Activated CD4-positive, alpha-beta T cell treated with anti-CD3 and anti-CD28 coated beads for 36 hours (primary cell): ENCODE measurements at regions not wholly inside any gene's neighbourhood (a gene's known extent, or its start where the extent isn't known, plus 50 kb on each side); places are given as distances from the start of the nearest gene placed in this dataset.

ENCODE experiments used
- ATAC-seq: fragments of 200-7000 bp; cut with Tn5 transposase; one replicate; pipeline ENCODE4 v1.10.0; 2021; ENCODE audit warnings: mild to moderate bottlenecking, moderate library complexity
- CTCF ChIA-PET: fragments of 350-600 bp; sonication (Branson Sonifier 250); formaldehyde crosslinking; loops from one replicate; lab custom pipeline; 2021; ENCODE audit warnings: antibody characterized with exemption; lab: Charles Lee
- POLR2A ChIA-PET: fragments of 350-600 bp; sonication (Branson Sonifier 250); formaldehyde crosslinking; loops from one replicate; lab custom pipeline; 2021; ENCODE audit warnings: antibody characterized with exemption, inconsistent platforms; lab: Charles Lee
- DNase-seq: peaks from one replicate; pipeline ENCODE4 v3.0.0-alpha.2; 2020
- H3K27ac Mint-ChIP-seq: one replicate; pipeline ENCODE4 v1.8.0; 2021; ENCODE audit warnings: mixed read lengths
- H3K27me3 Mint-ChIP-seq: one replicate; pipeline ENCODE4 v1.8.0; 2021; ENCODE audit warnings: mixed read lengths
- H3K36me3 Mint-ChIP-seq: one replicate; pipeline ENCODE4 v1.8.0; 2021; ENCODE audit warnings: low read depth, mixed read lengths
- H3K4me1 Mint-ChIP-seq: one replicate; pipeline ENCODE4 v1.8.0; 2021; ENCODE audit warnings: mixed read lengths
- H3K4me3 Mint-ChIP-seq: one replicate; pipeline ENCODE4 v1.8.0; 2021; ENCODE audit warnings: mild to moderate bottlenecking, moderate library complexity, mixed read lengths
- H3K9me3 Mint-ChIP-seq: one replicate; pipeline ENCODE4 v1.8.0; 2021; ENCODE audit warnings: low read depth, mixed read lengths
- intact Hi-C, 2 experiments: fragments of 100-400 bp; cut with DNase I in 1 of 2; cut with micrococcal nuclease in 1 of 2; formaldehyde crosslinking; loops; one replicate each; pipeline versions ENCODE4 v1.14.2 to v1.15.1; 2022 to 2024; cut with DNase I, micrococcal nuclease

DNA sequence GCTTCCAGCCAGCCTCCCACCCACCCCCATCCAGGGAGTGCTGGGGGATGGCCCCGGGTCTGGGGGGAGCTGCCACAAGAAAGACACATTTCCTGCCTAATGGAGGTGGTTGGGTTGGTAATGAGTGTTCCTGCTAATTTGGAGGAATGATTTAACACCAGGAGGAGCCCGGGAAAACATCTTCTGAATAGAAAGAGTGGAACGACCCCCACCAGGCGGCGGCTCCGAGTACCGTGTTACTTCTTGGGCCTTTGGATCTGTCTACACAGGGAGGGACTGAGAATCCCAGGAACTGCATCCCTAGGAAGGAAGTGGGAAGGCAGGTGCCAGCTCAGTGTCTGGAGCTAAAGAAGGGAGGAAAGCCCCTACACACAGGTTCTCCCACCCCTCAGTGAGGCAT is 64.6 kb downstream of the TSPAN17 start:
- intact Hi-C loops, result no loop called here
- peaks cover 3% of the 10 kb centered on the region for H3K36me3 Mint-ChIP-seq
- H3K27me3 Mint-ChIP-seq, result peaks cover 28% of the 10 kb centered on the region
- CTCF ChIA-PET, result interaction anchor here (0.5 kb wide), 1 partner anchor 182 kb away, joined by 4 read pairs; no protein-coding TSS in a partner anchor
- no peak for DNase-seq
- no peaks in the 10 kb centered on the region for H3K9me3 Mint-ChIP-seq
- no peak overlapping the region for H3K4me3 Mint-ChIP-seq
- POLR2A ChIA-PET, result no interaction called here
- H3K4me1 Mint-ChIP-seq, result peaks cover 4% of the 10 kb centered on the region
- H3K27ac Mint-ChIP-seq, result no peak overlapping the region
- no peak for ATAC-seq

DNA sequence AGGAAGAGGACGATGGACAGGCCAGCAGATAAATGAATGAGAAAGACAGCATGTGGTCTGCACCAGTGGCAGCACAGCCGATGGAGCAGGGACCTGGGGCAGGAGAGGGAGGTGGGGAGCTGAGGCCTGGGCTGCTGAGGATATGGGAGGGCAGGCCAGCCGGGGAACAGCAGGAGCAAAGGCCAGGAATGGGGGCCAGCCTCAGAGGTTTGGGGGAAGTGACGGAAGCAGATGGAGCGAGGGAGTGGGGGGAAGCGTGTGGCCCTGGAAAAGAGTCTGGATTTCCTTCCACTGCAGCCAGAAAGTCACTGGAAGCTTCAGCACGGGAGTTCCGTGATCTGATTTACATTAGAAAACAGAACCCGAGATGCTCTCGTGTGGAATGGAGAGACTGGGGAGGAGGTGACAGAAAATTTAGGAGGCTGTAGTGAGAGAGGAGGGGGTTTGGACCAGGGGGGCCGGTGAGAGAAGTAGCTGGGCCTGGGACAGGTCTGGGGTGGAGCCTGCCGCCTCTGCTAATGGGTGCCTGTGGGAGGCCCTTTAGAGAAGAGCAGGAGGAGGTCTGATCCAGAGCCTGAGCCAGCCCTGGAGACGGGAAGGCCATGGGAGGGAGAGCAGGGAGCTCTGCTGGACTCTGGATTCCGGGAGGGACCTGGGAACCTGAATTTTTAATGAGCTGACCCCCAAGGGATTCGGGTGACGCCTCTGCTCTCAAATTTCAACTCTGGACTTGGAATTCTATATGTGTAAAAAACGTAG is 65.4 kb downstream of the TSPAN17 start:
- ATAC-seq (no peak), DNase-seq (no peak)
- Mint-ChIP-seq H3K36me3 (peaks cover 3% of the 10 kb centered on the region), H3K27ac (no peak overlapping the region), H3K27me3 (peaks cover 30% of the 10 kb centered on the region), H3K9me3 (no peaks in the 10 kb centered on the region), H3K4me3 (no peak overlapping the region), H3K4me1 (peaks cover 4% of the 10 kb centered on the region)
- CTCF ChIA-PET, result no interaction called here
- POLR2A ChIA-PET, result no interaction called here
- intact Hi-C loops, result no loop called here

DNA sequence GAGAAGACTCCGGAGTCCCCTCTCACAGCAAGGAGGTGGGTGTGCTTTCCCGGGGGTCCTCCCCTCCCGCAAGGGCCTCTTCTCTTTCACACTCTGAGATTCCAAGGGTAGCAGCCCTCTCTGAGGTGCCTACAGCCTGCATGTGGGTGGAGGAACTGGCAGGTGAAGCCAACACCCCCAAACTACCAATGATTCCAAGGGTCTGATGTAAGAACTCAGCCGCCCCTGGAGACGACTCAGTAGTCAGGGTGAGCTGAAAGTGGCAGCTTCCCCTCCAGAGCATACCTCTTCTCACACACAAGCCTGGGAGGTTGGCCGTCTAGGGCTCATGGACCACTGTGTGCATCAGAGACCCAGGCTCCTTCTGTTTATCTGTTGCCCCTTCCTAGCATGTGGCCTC is 66.1 kb downstream of the TSPAN17 start:
- ChIA-PET POLR2A (no interaction called here), CTCF (no interaction called here)
- no peak overlapping the region for H3K4me3 Mint-ChIP-seq
- ATAC-seq (no peak), DNase-seq (no peak)
- intact Hi-C loops, result no loop called here
- peaks cover 4% of the 10 kb centered on the region for H3K4me1 Mint-ChIP-seq
- H3K27me3 Mint-ChIP-seq, result peaks cover 30% of the 10 kb centered on the region
- H3K27ac Mint-ChIP-seq, result no peak overlapping the region
- H3K36me3 Mint-ChIP-seq, result peaks cover 3% of the 10 kb centered on the region
- no peaks in the 10 kb centered on the region for H3K9me3 Mint-ChIP-seq

DNA sequence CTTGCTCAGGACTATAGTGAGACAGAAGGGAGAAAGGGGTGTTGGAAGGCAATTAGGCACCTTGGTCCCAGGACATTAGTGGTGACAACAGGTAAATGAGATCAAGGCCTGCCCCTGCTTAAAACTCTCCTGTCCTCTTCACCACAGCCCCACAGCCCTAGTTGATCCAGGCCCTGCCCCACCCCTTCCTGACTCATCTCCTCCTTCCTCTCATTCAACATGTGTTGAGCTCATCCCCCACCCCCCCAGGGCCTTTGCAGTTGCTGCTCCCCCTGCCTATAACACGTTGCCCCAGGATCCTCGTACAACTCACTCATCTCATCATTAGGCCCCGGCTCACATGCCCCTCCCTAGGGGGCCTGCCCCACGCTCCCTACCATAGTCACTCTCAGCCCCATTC is 66.8 kb downstream of the TSPAN17 start:
- peak; percentile 33 for DNase-seq

DNA sequence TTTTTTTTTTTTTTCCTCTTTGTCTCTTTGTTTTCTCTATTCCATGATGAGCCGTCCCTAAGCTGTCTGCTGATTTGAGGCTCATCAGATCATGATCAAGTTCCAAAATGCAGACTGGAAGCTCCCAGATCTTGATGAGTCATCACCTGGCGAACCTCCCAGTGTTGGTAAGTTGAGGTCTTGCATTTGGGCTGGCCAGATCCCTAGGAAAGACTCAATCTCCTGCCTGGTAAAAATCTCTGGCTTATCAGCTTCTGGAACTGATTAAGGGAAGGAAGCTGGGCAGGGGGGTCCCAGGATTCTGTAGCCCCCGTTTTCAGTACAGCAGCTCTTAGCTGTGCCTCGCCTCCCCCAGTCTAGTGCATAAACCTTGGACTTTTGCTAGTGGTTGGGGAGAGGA is 69.0 kb downstream of the TSPAN17 start:
- ChIA-PET CTCF (interaction anchor here (1.1 to 1.3 kb wide), 3 partner anchors 28 to 103 kb away, joined by 3 to 5 read pairs (median 3); no protein-coding TSS in a partner anchor), POLR2A (no interaction called here)
- Mint-ChIP-seq H3K27me3 (peaks cover 34% of the 10 kb centered on the region), H3K36me3 (peaks cover 3% of the 10 kb centered on the region), H3K4me1 (peaks cover 4% of the 10 kb centered on the region), H3K27ac (no peak overlapping the region), H3K9me3 (no peaks in the 10 kb centered on the region), H3K4me3 (no peak overlapping the region)
- DNase-seq (no peak), ATAC-seq (no peak)
- intact Hi-C loops, result no loop called here

More for the DNA sequence above, 66.8 kb downstream of the TSPAN17 start:
- ChIA-PET CTCF (no interaction called here), POLR2A (no interaction called here)
- Mint-ChIP-seq H3K27ac (no peak overlapping the region), H3K36me3 (peaks cover 3% of the 10 kb centered on the region), H3K27me3 (peaks cover 32% of the 10 kb centered on the region), H3K9me3 (no peaks in the 10 kb centered on the region), H3K4me1 (peaks cover 4% of the 10 kb centered on the region), H3K4me3 (no peak overlapping the region)
- ATAC-seq, result peak; percentile 55
- intact Hi-C loops, result no loop called here

DNA sequence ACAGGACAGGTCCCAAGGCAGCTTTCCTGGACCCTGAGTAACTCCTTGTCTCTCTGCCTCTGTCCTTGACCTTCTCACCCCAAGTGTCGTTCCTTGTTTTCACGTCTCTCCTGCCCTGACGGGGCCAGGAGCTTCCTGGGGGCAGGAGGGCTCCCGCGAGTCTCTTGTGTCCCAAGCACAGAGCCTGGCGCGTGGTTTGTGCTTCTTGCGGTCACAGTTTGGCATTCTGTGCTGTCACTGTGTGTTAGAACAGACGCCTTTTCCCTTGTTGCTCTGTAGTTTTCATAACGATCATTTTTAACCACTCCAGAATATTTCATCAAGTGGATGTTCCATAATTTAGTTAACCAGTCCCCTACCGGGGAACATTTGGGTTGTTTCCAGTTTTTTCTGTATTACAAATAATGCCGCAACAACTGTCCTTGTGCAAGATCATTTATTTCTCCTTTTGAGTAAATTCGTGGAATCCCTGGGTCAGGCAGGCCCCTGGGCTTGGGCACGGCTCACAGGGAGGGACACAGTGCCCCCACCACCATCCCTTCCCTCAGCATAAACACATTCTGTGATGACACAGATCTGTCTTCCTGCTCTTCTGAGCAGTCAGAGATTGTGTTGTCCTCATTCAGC is 71.9 kb downstream of the TSPAN17 start:
- no peak for ATAC-seq
- Mint-ChIP-seq H3K27me3 (peaks cover 29% of the 10 kb centered on the region), H3K27ac (no peak overlapping the region), H3K36me3 (peaks cover under 1% of the 10 kb centered on the region), H3K4me3 (no peak overlapping the region), H3K9me3 (no peaks in the 10 kb centered on the region), H3K4me1 (peaks cover 4% of the 10 kb centered on the region)
- intact Hi-C loops, result no loop called here
- DNase-seq, result no peak
- ChIA-PET POLR2A (no interaction called here), CTCF (interaction anchor here (0.5 to 1.0 kb wide), 2 partner anchors 36 to 83 kb away, joined by 3 read pairs; no protein-coding TSS in a partner anchor)

DNA sequence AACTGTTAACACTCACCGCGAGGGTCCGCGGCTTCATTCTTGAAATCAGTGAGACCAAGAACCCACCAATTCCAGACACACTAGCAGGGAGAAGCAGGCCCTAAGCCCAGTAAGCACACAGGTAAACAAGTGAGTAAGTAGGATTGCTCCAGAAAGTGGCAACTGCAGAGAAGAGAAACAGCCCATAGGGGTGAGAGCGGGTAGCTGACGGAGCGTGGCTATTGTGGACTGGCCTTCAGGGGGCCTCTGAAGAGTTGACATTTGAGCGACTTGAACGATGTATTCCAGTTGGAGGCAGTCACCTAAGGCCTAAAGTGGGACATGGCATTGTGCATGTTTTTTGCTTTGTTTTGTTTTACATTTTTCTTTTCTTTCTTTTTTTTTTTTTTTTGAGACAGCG is 74.2 kb downstream of the TSPAN17 start:
- ChIA-PET CTCF (no interaction called here), POLR2A (interaction anchor here (0.6 kb wide), 1 partner anchor 21 kb away, joined by 3 read pairs; no protein-coding TSS in a partner anchor)
- Mint-ChIP-seq H3K27me3 (peaks cover 33% of the 10 kb centered on the region), H3K27ac (no peak overlapping the region), H3K9me3 (no peaks in the 10 kb centered on the region), H3K4me1 (no peaks in the 10 kb centered on the region), H3K4me3 (no peak overlapping the region), H3K36me3 (no peaks in the 10 kb centered on the region)
- intact Hi-C loops, result no loop called here
- DNase-seq (no peak), ATAC-seq (no peak)

DNA sequence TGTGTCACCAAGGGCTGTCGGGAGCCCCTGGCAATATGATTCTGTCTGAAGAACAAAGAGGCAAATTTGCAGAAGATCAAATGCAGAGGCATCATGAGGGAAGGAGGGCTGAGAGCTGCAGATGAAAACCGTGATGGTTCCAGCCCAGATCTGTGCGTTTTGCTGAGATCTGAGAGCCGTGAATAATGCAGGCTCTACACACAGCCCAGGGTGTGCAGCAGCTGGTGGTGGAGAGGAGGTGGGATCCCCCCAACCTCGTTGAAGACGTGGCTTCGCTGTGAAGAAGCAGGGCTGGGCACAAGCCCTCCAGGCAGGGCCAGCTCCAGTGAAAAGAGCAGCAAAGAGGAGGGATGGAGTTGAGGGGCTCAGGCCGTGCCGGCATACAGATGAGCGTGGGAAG is 75.5 kb downstream of the TSPAN17 start:
- ATAC-seq, result no peak
- no peak for DNase-seq
- H3K27me3 Mint-ChIP-seq, result peaks cover 29% of the 10 kb centered on the region
- no peaks in the 10 kb centered on the region for H3K36me3 Mint-ChIP-seq
- no peaks in the 10 kb centered on the region for H3K9me3 Mint-ChIP-seq
- H3K27ac Mint-ChIP-seq, result no peak overlapping the region
- H3K4me3 Mint-ChIP-seq, result no peak overlapping the region
- CTCF ChIA-PET, result no interaction called here
- intact Hi-C loops, result no loop called here
- POLR2A ChIA-PET, result interaction anchor here (0.5 kb wide), 1 partner anchor 397 kb away, joined by 3 read pairs; no protein-coding TSS in a partner anchor
- H3K4me1 Mint-ChIP-seq, result no peaks in the 10 kb centered on the region

DNA sequence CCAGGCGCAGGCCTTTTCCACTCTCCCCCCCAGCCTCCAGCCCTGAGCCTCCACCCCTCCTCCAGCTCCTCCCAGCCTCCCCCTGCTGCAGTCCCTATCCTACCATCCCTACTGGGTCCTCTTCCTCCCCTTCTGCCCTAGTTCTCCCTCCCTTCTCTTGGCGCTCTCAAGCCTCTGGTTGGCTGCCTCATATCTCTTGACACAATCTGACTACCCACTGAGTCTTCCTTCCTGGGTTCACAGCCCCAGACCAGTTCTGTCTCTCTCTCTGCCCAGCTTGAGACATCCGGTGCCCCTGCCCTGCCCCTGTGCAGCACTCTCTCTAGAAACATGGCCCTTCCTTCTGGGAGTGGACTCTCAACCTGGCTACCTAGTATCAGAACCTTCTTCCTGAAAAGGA is 76.2 kb downstream of the TSPAN17 start:
- no peak overlapping the region for H3K4me3 Mint-ChIP-seq
- no peak for DNase-seq
- no peaks in the 10 kb centered on the region for H3K36me3 Mint-ChIP-seq
- peaks cover 31% of the 10 kb centered on the region for H3K27me3 Mint-ChIP-seq
- intact Hi-C loops, result no loop called here
- POLR2A ChIA-PET, result interaction anchor here (0.5 kb wide), 1 partner anchor 396 kb away, joined by 3 read pairs; no protein-coding TSS in a partner anchor
- no peaks in the 10 kb centered on the region for H3K9me3 Mint-ChIP-seq
- ATAC-seq, result no peak
- H3K4me1 Mint-ChIP-seq, result no peaks in the 10 kb centered on the region
- H3K27ac Mint-ChIP-seq, result no peak overlapping the region
- CTCF ChIA-PET, result no interaction called here

DNA sequence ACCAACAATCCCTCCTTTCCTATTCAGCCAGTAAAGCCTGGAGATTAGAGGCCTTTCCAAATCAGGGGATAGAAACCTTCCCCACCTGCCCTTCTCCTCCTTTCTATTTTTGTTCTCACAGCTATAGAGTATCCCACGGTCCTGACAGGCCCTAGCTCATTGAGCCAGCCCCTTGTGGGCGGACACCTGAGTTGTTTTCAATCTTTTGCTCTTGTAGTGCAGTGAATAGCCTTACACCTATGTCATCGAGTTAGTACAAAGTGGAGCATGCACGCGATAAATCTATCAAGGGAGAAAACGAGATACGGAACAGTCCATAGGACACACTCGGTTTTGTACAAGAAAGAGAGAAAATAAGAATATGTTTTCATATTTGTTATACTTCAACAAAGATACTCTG is 77.2 kb downstream of the TSPAN17 start:
- Mint-ChIP-seq H3K36me3 (no peaks in the 10 kb centered on the region), H3K4me3 (no peak overlapping the region), H3K9me3 (no peaks in the 10 kb centered on the region), H3K27ac (no peak overlapping the region), H3K4me1 (no peaks in the 10 kb centered on the region), H3K27me3 (peaks cover 28% of the 10 kb centered on the region)
- intact Hi-C loops, result no loop called here
- ChIA-PET POLR2A (no interaction called here), CTCF (no interaction called here)
- DNase-seq, result no peak
- ATAC-seq, result no peak

DNA sequence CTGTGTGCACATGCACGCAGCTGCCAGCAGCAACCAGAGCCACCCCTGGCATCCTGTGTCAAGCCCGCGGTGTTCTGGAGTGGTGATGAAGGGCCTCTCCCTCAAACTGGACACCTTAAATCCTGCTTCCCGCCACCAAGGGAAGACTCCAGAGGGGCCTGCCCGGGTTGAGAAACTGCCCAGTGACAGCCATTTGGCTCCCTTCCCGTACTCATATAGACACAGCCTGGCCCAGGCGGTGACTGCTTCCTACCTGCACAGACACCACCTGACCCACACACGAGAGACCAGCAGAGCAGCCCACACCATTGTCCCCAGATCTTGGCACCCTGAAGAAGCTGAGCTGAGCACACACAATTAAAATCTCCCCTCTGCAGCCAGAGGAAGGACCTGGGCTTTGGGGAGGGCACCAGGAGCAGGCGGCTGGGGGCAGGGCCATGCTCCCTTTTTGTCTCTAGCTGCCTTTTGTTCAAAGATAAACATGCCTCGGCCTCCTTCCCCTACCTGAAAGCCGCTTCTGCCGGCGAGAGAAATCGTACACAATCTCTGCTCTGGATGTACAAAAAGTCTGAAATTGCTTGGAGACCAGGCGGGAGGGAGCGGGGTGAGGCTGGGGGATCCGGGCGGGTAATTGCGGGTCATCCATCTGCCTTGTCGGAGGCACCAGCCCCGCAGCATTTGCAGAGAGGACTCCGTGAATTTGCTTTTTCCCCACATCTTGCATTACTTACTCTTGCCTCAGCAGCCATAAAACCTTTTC is 78.4 kb downstream of the TSPAN17 start:
- no peak overlapping the region for H3K4me3 Mint-ChIP-seq
- no peak overlapping the region for H3K27ac Mint-ChIP-seq
- POLR2A ChIA-PET, result no interaction called here
- no peaks in the 10 kb centered on the region for H3K9me3 Mint-ChIP-seq
- no peak for ATAC-seq
- no peaks in the 10 kb centered on the region for H3K36me3 Mint-ChIP-seq
- intact Hi-C loops, result no loop called here
- H3K27me3 Mint-ChIP-seq, result peaks cover 28% of the 10 kb centered on the region
- CTCF ChIA-PET, result no interaction called here
- DNase-seq, result no peak
- H3K4me1 Mint-ChIP-seq, result no peaks in the 10 kb centered on the region
